GM13976 (cell line): ENCODE measurements at regions not wholly inside any gene's neighbourhood (a gene's known extent, or its start where the extent isn't known, plus 50 kb on each side); places are given as distances from the start of the nearest gene placed in this dataset.

Experiments
- DNase-seq: peaks from one replicate; pipeline ENCODE4 v3.0.0; 2012; ENCODE audit warnings: low spot score
- in situ Hi-C: fragments of 300-500 bp; cut with MboI; formaldehyde crosslinking; loops from one replicate; pipeline ENCODE4 v1.12.0; 2022; ENCODE audit warnings: low sequenced_read_pairs, mixed read lengths, inconsistent platforms; ENCODE audit not compliant: unreplicated experiment
- TF ChIP-seq, protein P1 (sequence below): IDR thresholded peaks from 2 replicates; pipeline ENCODE4 v1.5.1; 2012; ENCODE audit warnings: borderline replicate concordance, mild to moderate bottlenecking; ENCODE audit not compliant: insufficient read depth; ENCODE audit errors: extremely low read depth, missing control alignments, control extremely low read depth

DNA sequence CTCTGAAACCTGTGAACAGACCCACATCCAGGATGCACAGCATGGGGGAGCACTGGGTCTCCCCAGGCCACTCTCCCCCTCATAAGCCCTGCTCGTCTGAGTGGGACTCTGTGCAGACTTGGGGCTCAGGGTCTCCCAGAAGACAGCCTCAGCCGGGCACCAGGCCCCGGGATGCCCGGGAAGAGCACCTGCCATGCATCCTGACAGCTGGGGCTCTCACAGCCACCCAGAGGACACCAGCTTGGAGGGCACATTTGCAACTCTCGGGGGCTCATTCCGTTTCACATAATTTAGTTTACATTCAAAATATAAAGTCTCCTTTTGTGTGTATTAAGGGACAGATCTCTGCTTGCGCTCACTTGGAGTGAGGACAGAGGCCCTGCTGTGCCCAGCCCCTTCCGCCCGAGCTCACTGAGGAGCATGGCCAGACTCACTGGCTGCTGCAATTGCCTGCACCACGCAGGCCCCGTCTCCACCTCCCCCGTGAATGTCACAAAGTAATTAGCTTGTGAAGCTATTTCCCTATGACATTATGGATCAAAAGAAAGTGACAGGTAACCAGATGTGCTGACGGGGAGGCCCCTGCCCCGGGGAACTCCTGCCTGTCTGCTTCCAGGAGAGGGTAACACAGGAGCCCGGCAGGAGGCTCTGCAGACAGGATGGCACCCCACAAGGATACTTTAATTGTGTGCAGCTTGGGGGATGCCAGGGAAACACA lies 275.6 kb downstream of the BRD1 start:
- in situ Hi-C loops, result no loop called here
- DNase-seq, result no peak

DNA sequence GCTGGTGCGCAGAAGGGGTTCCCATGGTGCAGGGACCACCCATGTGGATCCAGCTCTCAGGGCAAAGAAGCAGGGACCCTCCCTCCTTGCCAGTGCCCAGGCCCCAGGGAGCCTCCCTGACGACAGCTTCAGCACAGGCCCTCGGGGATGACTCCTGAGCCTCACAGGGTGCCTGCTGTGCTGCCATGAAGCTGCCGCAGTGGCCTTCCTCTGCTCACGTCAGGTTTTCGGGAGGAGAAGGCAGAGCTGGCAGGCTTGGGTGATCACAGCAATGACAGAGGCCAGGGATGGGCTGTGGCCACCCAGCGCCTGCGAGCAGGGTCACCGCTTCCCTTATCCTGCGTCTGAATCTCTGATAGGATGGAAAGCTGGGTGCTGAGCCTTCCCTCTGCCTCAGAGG lies 276.2 kb downstream of the BRD1 start:
- in situ Hi-C loops, result no loop called here
- no peak for DNase-seq
- TF ChIP-seq, protein P1, sequence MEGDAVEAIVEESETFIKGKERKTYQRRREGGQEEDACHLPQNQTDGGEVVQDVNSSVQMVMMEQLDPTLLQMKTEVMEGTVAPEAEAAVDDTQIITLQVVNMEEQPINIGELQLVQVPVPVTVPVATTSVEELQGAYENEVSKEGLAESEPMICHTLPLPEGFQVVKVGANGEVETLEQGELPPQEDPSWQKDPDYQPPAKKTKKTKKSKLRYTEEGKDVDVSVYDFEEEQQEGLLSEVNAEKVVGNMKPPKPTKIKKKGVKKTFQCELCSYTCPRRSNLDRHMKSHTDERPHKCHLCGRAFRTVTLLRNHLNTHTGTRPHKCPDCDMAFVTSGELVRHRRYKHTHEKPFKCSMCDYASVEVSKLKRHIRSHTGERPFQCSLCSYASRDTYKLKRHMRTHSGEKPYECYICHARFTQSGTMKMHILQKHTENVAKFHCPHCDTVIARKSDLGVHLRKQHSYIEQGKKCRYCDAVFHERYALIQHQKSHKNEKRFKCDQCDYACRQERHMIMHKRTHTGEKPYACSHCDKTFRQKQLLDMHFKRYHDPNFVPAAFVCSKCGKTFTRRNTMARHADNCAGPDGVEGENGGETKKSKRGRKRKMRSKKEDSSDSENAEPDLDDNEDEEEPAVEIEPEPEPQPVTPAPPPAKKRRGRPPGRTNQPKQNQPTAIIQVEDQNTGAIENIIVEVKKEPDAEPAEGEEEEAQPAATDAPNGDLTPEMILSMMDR, result no peak

More for the DNA sequence above, 275.6 kb downstream of the BRD1 start:
- TF ChIP-seq, protein P1, result no peak

DNA sequence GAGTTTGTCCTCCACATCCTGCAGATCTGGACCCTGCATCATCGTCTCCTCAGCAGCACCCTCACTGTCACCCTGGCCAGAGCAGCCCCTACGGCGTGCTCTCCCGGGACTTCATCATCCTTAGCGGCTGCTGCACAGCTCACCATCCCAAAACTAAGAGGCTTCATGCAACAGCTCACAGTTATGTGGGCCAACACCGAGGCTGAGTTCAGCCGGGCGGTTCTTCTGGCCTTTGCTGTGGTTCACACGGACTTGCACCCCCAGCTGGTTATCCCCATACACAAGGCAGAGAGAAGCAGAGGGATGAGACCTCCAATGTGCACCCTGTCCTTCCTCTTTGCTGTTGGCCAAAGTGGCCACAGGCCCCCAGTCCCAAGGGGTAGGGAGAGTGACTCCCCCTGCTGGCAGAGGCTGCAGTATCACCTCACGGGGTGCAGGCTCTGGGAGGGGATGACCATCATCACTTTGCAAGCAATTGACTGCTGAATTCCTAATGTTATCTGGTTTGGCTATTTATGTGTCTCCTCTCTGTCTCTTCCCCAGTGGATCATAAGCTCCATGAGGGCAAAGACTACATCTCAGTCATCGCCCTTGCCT lies 276.8 kb downstream of the BRD1 start:
- DNase-seq, result no peak
- in situ Hi-C loops, result no loop called here

DNA sequence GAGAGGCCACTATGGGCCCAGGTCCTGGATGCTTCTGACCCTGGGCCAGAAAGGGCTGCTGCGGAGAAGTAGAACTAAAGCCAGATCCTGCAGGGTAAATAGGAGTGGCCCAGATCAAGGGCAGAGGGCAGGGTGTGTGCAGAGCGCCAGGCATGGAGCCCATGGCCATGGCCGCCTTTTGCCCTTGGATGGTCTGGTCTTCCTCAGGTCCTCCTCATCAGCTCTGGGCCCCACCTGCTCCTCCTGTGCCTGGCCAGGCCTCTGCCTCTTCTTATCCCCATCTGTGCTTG lies 277.6 kb downstream of the BRD1 start:
- TF ChIP-seq, protein P1, result no peak
- in situ Hi-C loops, result no loop called here
- DNase-seq, result no peak

More for the DNA sequence above, 276.8 kb downstream of the BRD1 start:
- TF ChIP-seq, protein P1, result no peak

DNA sequence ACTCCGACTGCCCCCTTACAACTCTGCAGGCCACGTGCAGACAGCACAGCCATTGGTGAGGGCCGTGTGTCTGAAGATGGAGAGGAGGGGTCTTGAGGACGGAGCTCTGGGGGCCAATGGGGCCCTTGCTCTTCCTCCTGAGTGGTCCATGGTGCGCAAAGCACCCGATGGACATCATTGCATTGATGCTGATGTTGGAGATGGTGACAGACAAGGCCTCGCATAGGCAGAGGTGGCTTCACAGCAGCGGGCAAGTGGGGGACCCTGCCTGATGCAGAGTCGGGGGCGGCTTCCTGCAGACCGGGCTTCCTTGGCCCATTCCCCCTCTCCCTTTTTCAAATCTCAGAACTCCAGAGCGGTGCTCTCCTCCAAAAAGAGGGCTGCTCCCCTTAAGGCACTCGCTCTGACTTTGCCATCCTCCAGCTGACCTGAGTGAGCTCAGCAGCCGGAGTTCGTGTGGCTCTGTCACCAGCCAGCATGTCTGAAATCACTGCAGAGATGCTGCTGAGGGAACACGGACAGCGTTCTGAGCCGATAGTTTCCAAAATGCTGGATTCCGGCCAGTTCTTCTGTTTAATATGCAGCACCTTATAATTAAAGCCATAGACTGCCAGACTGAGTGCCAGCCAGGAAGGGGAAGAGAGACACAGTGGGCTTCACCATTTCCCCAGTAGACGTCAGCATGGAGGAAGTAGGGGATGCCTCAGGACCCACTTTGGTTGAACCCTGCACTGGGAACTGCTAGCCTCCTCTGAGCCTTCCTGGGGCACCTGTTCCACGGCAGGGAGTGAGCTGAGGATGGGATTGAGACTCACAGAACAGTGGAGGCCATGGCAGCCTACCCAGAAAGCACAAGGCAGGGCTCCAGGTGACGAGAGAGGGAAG lies 278.2 kb downstream of the BRD1 start:
- DNase-seq, result no peak
- TF ChIP-seq, protein P1, result no peak
- in situ Hi-C loops, result no loop called here

DNA sequence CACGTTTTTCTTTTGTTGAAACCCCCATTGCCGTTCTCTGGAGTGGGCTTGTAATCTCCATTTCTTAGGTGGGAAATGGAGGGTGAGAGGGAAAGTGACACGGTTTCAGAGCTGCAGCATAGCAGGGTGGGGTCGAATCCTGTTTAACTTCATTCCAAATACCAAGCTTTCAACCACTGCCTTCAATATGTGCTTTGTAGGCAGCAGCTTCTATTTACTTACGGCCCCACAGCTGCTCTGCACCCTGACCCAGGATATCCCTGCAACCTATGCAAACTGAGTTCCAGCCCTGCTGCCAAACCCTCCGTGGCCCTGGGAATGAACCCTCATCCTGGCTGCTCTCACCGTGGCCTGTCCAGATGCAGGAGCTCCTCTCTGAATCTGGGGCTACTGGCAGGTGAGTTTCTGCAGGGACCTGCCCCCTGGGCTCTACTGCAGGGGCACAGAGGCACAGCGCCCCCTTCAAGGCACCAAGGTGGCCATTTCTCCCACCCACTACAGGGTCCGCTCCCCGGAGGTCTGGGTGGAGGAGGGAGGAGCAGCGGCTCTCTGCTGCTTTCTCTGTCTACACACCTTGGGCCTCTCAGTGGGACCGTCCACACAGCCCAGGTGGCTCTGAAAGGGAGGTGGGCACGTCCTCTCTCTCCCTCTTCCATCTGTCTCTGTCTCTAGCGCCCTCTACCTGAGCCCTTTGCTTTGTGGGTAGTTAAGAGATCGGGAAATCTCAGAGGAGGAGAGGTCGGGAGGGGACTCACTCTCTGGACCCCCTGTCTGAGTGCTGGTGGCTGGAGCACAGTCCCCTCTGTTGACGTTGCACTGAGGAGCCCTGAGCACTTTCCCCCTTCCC lies 279.1 kb downstream of the BRD1 start:
- in situ Hi-C loops, result no loop called here
- no peak for DNase-seq
- TF ChIP-seq, protein P1, result no peak
